Neural progenitor cell (in vitro differentiated cells): ENCODE measurements at regions not wholly inside any gene's neighbourhood (a gene's known extent, or its start where the extent isn't known, plus 50 kb on each side); places are given as distances from the start of the nearest gene placed in this dataset.

Experiments used
- DNase-seq: peaks from one replicate; pipeline ENCODE4 v3.0.0-alpha.2; 2016; ENCODE audit warnings: low spot score
- H2AFZ ChIP-seq: fragments of 200-600 bp; sonication (generic); replicated peaks from 2 replicates; pipeline ENCODE4 v1.6.1; 2016; ENCODE audit warnings: antibody characterized with exemption
- H3F3A ChIP-seq: fragments of 200-600 bp; sonication (generic); 2 replicates; pipeline ENCODE4 v1.6.1; 2016; ENCODE audit warnings: antibody characterized with exemption, low read depth
- H3K27ac ChIP-seq: fragments of 200-600 bp; sonication (generic); 2 replicates; pipeline ENCODE4 v1.5.1; 2016; ENCODE audit warnings: mild to moderate bottlenecking
- H3K27me3 ChIP-seq: fragments of 200-600 bp; sonication (generic); 2 replicates; pipeline ENCODE4 v1.6.1; 2016; ENCODE audit warnings: mild to moderate bottlenecking, moderate library complexity
- H3K36me3 ChIP-seq: fragments of 200-600 bp; sonication (generic); 2 replicates; pipeline ENCODE4 v1.5.1; 2016
- H3K4me1 ChIP-seq: fragments of 200-600 bp; sonication (generic); 2 replicates; pipeline ENCODE4 v1.6.1; 2016; ENCODE audit warnings: mixed run types
- H3K4me2 ChIP-seq: fragments of 200-600 bp; sonication (generic); 2 replicates; pipeline ENCODE4 v1.6.1; 2016
- H3K4me3 ChIP-seq: fragments of 200-600 bp; sonication (generic); 2 replicates; pipeline ENCODE4 v1.5.1; 2016
- H3K79me2 ChIP-seq: fragments of 200-600 bp; sonication (generic); 2 replicates; pipeline ENCODE4 v1.6.1; 2016; ENCODE audit warnings: low read depth
- H3K9ac ChIP-seq: fragments of 200-600 bp; sonication (generic); 2 replicates; pipeline ENCODE4 v1.6.1; 2016
- H3K9me3 ChIP-seq: fragments of 200-600 bp; sonication (generic); 2 replicates; pipeline ENCODE4 v1.5.1; 2016; ENCODE audit warnings: low read depth
- H4K20me1 ChIP-seq: fragments of 200-600 bp; sonication (generic); 2 replicates; pipeline ENCODE4 v1.6.1; 2016; ENCODE audit warnings: low read depth
- H3K27ac Mint-ChIP-seq: 3 replicates; pipeline ENCODE4 v1.8.0; 2021; ENCODE audit warnings: mixed read lengths
- H3K27me3 Mint-ChIP-seq: 2 replicates; pipeline ENCODE4 v1.8.0; 2022; ENCODE audit warnings: low read depth, mild to moderate bottlenecking, inconsistent platforms, moderate library complexity, mixed read lengths; ENCODE audit not compliant: insufficient read depth
- H3K36me3 Mint-ChIP-seq: 3 replicates; pipeline ENCODE4 v1.8.0; 2021; ENCODE audit warnings: mixed read lengths
- H3K4me1 Mint-ChIP-seq: 3 replicates; pipeline ENCODE4 v1.8.0; 2021; ENCODE audit warnings: mixed read lengths
- H3K4me3 Mint-ChIP-seq: 3 replicates; pipeline ENCODE4 v1.8.0; 2021; ENCODE audit warnings: mild to moderate bottlenecking, moderate library complexity, mixed read lengths
- H3K9me3 Mint-ChIP-seq: 3 replicates; pipeline ENCODE4 v1.8.0; 2020; ENCODE audit warnings: mixed read lengths
- CTCF ChIP-seq: fragments of 200-600 bp; sonication (generic); IDR thresholded peaks from 2 replicates; pipeline ENCODE4 v1.5.1; 2017; ENCODE audit warnings: antibody characterized with exemption, mild to moderate bottlenecking
- EZH2 ChIP-seq: fragments of 200-600 bp; sonication (generic); IDR thresholded peaks from 2 replicates; pipeline ENCODE4 v1.6.1; 2017; ENCODE audit warnings: antibody characterized with exemption, mild to moderate bottlenecking, moderate library complexity
- EZH2phosphoT487 ChIP-seq: fragments of 200-600 bp; sonication (generic); IDR thresholded peaks from 2 replicates; pipeline ENCODE4 v1.6.1; 2017; ENCODE audit warnings: antibody characterized with exemption

DNA sequence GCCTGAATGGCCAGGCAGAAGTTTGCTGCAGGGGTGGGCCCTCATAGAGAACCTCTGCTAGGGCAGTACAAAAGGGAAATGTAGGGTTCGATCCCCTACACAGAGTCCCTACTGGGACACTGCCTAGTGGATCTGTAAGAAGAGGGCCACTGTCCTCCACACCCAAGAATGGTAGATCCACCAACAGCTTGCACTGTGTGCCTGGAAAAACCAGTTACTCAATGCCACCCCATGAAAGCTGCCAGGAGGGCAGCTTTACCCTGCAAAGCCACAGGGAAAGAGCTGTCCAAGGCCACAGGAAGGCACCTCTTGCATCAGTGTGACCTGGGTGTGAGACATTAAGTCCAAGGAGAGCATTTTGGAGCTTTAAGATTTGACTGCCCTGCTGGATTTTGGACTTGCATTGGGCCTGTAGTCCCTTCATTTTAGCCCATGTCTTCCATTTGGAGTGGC lies 781.6 kb downstream of the TRAM1L1 start:
- Histone ChIP-seq H3F3A (no peaks in the 10 kb centered on the region), H4K20me1 (no peaks in the 10 kb centered on the region), H3K27me3 (no peaks in the 10 kb centered on the region), H3K4me1 (no peaks in the 10 kb centered on the region), H3K27ac (no peak overlapping the region), H3K79me2 (no peaks in the 10 kb centered on the region), H2AFZ (no peak overlapping the region), H3K4me2 (no peak overlapping the region), H3K36me3 (no peaks in the 10 kb centered on the region), H3K9me3 (no peaks in the 10 kb centered on the region), H3K4me3 (no peak overlapping the region), H3K9ac (no peak overlapping the region)
- Mint-ChIP-seq H3K4me1 (no peaks in the 10 kb centered on the region), H3K9me3 (no peaks in the 10 kb centered on the region), H3K4me3 (no peak overlapping the region), H3K36me3 (no peaks in the 10 kb centered on the region), H3K27me3 (no peaks in the 10 kb centered on the region), H3K27ac (no peak overlapping the region)
- DNase-seq = no peak
- TF ChIP-seq EZH2phosphoT487 (no peak), EZH2 (no peak), CTCF (no peak)

- H3K4me3 Mint-ChIP-seq = no peak overlapping the region
- H3F3A ChIP-seq = no peaks in the 10 kb centered on the region
Observed at GRCh38 chr4:116302990-116303735, 782.2 kb downstream of the TRAM1L1 start.

GRCh38 chr4:116275006-116275405 lies 810.4 kb downstream of the TRAM1L1 start:
- TF ChIP-seq CTCF (no peak), EZH2 (no peak), EZH2phosphoT487 (no peak)
- Mint-ChIP-seq H3K36me3 (no peaks in the 10 kb centered on the region), H3K4me3 (no peak overlapping the region), H3K4me1 (no peaks in the 10 kb centered on the region), H3K27ac (no peak overlapping the region), H3K27me3 (no peaks in the 10 kb centered on the region), H3K9me3 (no peaks in the 10 kb centered on the region)
- Histone ChIP-seq H3K4me1 (no peaks in the 10 kb centered on the region), H3F3A (no peaks in the 10 kb centered on the region), H3K36me3 (no peaks in the 10 kb centered on the region), H2AFZ (no peak overlapping the region), H3K4me2 (no peak overlapping the region), H3K79me2 (no peaks in the 10 kb centered on the region), H3K9ac (no peak overlapping the region), H3K27me3 (no peaks in the 10 kb centered on the region), H3K4me3 (no peak overlapping the region), H3K27ac (no peak overlapping the region), H4K20me1 (no peaks in the 10 kb centered on the region), H3K9me3 (no peaks in the 10 kb centered on the region)
- DNase-seq = no peak

More at GRCh38 chr4:116302990-116303735, 782.2 kb downstream of the TRAM1L1 start:
- Histone ChIP-seq H4K20me1 (no peaks in the 10 kb centered on the region), H2AFZ (no peak overlapping the region), H3K9ac (no peak overlapping the region), H3K9me3 (no peaks in the 10 kb centered on the region), H3K79me2 (no peaks in the 10 kb centered on the region), H3K4me3 (no peak overlapping the region), H3K36me3 (no peaks in the 10 kb centered on the region), H3K4me2 (no peak overlapping the region), H3K4me1 (no peaks in the 10 kb centered on the region), H3K27ac (no peak overlapping the region), H3K27me3 (no peaks in the 10 kb centered on the region)
- H3K27ac Mint-ChIP-seq = no peak overlapping the region
- H3K27me3 Mint-ChIP-seq = no peaks in the 10 kb centered on the region
- no peaks in the 10 kb centered on the region for H3K9me3 Mint-ChIP-seq
- no peak for TF ChIP-seq EZH2phosphoT487
- no peak for TF ChIP-seq EZH2
- no peak for TF ChIP-seq CTCF
- no peaks in the 10 kb centered on the region for H3K4me1 Mint-ChIP-seq
- no peaks in the 10 kb centered on the region for H3K36me3 Mint-ChIP-seq
- no peak for DNase-seq
